Mesothelial cell of epicardium (in vitro differentiated cells): ENCODE measurements at regions not wholly inside any gene's neighbourhood (a gene's known extent, or its start where the extent isn't known, plus 50 kb on each side); places are given as distances from the start of the nearest gene placed in this dataset.

Experiments used
- DNase-seq, 2 experiments: peaks; one replicate each; pipeline ENCODE4 v3.0.0; 2021; ENCODE audit warnings: low spot score in 2 of 2; ENCODE audit not compliant: unreplicated experiment in 2 of 2
- H3K27ac Mint-ChIP-seq: 2 replicates; pipeline ENCODE4 v1.8.0; 2021; ENCODE audit warnings: mixed read lengths
- H3K27me3 Mint-ChIP-seq: 2 replicates; pipeline ENCODE4 v1.8.0; 2021; ENCODE audit warnings: low read depth, mixed read lengths
- H3K36me3 Mint-ChIP-seq: 2 replicates; pipeline ENCODE4 v1.8.0; 2021; ENCODE audit warnings: mixed read lengths
- H3K4me1 Mint-ChIP-seq: 2 replicates; pipeline ENCODE4 v1.8.0; 2021; ENCODE audit warnings: mixed read lengths
- H3K4me3 Mint-ChIP-seq: 2 replicates; pipeline ENCODE4 v1.8.0; 2021; ENCODE audit warnings: mild to moderate bottlenecking, moderate library complexity, mixed read lengths
- H3K9me3 Mint-ChIP-seq: 2 replicates; pipeline ENCODE4 v1.8.0; 2021; ENCODE audit warnings: mixed read lengths
- TF ChIP-seq, protein P1 (sequence below): fragments of 200-600 bp; sonication (generic); IDR thresholded peaks from one replicate; pipeline ENCODE4 v1.5.0; 2021; ENCODE audit warnings: antibody characterized with exemption; ENCODE audit not compliant: unreplicated experiment

- Mint-ChIP-seq H3K4me3 (no peak overlapping the region), H3K27ac (no peak overlapping the region), H3K4me1 (peaks cover 10% of the 10 kb centered on the region), H3K27me3 (no peaks in the 10 kb centered on the region), H3K36me3 (no peaks in the 10 kb centered on the region), H3K9me3 (no peaks in the 10 kb centered on the region)
- TF ChIP-seq, protein P1, sequence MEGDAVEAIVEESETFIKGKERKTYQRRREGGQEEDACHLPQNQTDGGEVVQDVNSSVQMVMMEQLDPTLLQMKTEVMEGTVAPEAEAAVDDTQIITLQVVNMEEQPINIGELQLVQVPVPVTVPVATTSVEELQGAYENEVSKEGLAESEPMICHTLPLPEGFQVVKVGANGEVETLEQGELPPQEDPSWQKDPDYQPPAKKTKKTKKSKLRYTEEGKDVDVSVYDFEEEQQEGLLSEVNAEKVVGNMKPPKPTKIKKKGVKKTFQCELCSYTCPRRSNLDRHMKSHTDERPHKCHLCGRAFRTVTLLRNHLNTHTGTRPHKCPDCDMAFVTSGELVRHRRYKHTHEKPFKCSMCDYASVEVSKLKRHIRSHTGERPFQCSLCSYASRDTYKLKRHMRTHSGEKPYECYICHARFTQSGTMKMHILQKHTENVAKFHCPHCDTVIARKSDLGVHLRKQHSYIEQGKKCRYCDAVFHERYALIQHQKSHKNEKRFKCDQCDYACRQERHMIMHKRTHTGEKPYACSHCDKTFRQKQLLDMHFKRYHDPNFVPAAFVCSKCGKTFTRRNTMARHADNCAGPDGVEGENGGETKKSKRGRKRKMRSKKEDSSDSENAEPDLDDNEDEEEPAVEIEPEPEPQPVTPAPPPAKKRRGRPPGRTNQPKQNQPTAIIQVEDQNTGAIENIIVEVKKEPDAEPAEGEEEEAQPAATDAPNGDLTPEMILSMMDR = no peak
- no peak for DNase-seq
Observed at GRCh38 chr10:94133239-94133638, 139.5 kb downstream of the PLCE1 start.

DNA sequence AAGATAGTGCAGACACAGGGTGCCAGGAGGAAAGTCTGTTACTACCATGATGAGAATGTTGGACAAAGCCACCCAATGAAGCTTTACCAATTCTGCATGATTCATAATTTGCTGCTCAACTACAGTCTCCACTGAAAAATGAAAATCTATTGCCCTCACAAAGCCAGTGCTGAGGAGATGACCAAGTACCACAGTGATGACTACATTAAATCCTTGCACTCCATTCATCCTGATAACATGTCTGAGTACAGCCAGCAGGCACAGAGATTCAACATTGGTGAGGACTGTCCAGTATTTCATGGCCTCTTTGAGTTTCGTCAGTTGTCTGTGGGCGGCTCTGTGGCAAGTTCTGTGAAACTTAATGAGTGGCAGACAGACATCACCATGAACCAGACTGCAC is 144.0 kb downstream of the PLCE1 start:
- Mint-ChIP-seq H3K36me3 (no peaks in the 10 kb centered on the region), H3K4me3 (no peak overlapping the region), H3K9me3 (no peaks in the 10 kb centered on the region), H3K4me1 (no peaks in the 10 kb centered on the region), H3K27ac (no peak overlapping the region), H3K27me3 (peaks cover 2% of the 10 kb centered on the region)
- no peak for DNase-seq
- TF ChIP-seq, protein P1 = no peak

- no peak overlapping the region for H3K27ac Mint-ChIP-seq
- H3K27me3 Mint-ChIP-seq = peaks cover 2% of the 10 kb centered on the region
- H3K36me3 Mint-ChIP-seq = no peaks in the 10 kb centered on the region
- H3K4me1 Mint-ChIP-seq = no peaks in the 10 kb centered on the region
- TF ChIP-seq, protein P1 = no peak
- H3K4me3 Mint-ChIP-seq = no peak overlapping the region
- no peak for DNase-seq
- H3K9me3 Mint-ChIP-seq = no peaks in the 10 kb centered on the region
Observed at GRCh38 chr10:94138391-94138790, 144.7 kb downstream of the PLCE1 start.

- DNase-seq = no peak
- no peaks in the 10 kb centered on the region for H3K4me1 Mint-ChIP-seq
- TF ChIP-seq, protein P1 = no peak
- H3K27me3 Mint-ChIP-seq = peaks cover 2% of the 10 kb centered on the region
- no peaks in the 10 kb centered on the region for H3K36me3 Mint-ChIP-seq
- H3K4me3 Mint-ChIP-seq = no peak overlapping the region
- H3K27ac Mint-ChIP-seq = no peak overlapping the region
- peaks cover 14% of the 10 kb centered on the region for H3K9me3 Mint-ChIP-seq
Observed at GRCh38 chr10:94143261-94143660, 149.5 kb downstream of the PLCE1 start.

DNA sequence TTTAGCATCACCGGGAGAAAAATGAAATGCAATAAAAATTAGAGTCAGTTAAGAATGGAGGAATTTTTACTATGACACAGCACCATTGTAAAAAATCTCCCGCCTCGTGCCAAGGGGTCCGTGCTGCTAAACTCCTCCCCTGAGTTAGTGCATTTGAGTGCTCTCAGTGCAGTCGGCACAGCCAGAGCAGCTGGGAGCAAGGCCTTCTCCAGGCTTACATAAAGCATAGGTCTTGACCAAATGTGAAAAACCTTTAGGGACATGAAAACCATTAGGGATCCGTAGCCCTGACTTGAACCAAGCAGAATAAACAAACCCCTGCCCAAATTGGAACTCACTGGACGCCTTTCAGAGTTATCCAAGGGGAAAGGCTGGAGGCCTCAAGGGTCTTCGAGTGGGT is 152.6 kb downstream of the PLCE1 start:
- TF ChIP-seq, protein P1 = no peak
- Mint-ChIP-seq H3K4me3 (no peak overlapping the region), H3K27ac (no peak overlapping the region), H3K36me3 (no peaks in the 10 kb centered on the region), H3K4me1 (no peaks in the 10 kb centered on the region), H3K9me3 (peaks cover 14% of the 10 kb centered on the region), H3K27me3 (peaks cover 4% of the 10 kb centered on the region)
- no peak for DNase-seq

DNA sequence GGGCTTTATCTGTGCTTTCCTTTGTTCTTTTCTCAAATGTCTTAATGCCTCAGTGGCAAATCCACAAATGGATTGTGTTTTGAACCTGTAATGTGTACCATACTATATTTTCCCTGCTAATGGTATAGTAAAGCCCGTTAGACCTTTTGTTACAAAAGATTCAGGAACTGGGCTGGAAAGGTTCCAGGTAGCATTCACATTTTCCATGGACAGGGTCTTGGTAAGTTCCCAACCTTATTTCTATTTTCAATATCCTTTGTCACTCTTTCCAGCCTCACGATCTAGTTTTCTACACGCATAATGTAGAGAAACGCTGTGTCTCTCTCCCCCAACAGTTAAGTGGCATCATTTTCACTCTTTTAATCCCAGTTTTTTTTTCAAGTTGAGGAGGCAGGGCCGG is 153.0 kb downstream of the PLCE1 start:
- H3K4me3 Mint-ChIP-seq = no peak overlapping the region
- no peak overlapping the region for H3K27ac Mint-ChIP-seq
- DNase-seq = no peak
- peaks cover 14% of the 10 kb centered on the region for H3K9me3 Mint-ChIP-seq
- TF ChIP-seq, protein P1 = no peak
- no peaks in the 10 kb centered on the region for H3K4me1 Mint-ChIP-seq
- H3K27me3 Mint-ChIP-seq = peaks cover 4% of the 10 kb centered on the region
- no peaks in the 10 kb centered on the region for H3K36me3 Mint-ChIP-seq
